H9 (cell line): ENCODE measurements at regions not wholly inside any gene's neighbourhood (a gene's known extent, or its start where the extent isn't known, plus 50 kb on each side); places are given as distances from the start of the nearest gene placed in this dataset.

Experiments
- DNase-seq: peaks from one replicate; pipeline ENCODE4 v3.0.0-alpha.2; 2017
- H2AFZ ChIP-seq: one replicate; pipeline ENCODE4 v1.6.1; 2013; ENCODE audit warnings: mild to moderate bottlenecking, low read length, control low read depth, moderate library complexity
- H2AK5ac ChIP-seq: 2 replicates; pipeline ENCODE4 v1.6.1; 2013; ENCODE audit warnings: low read length, control low read depth, mixed read lengths; ENCODE audit not compliant: insufficient read length
- H2BK120ac ChIP-seq: one replicate; pipeline ENCODE4 v1.6.1; 2013; ENCODE audit warnings: low read depth, mild to moderate bottlenecking, low read length, control low read depth, inconsistent platforms; ENCODE audit not compliant: poor library complexity, severe bottlenecking
- H2BK12ac ChIP-seq: 2 replicates; pipeline ENCODE4 v1.6.1; 2013; ENCODE audit warnings: low read length, control low read depth, mixed read lengths, low read depth; ENCODE audit not compliant: insufficient read length
- H2BK15ac ChIP-seq: 2 replicates; pipeline ENCODE4 v1.6.1; 2013; ENCODE audit warnings: low read depth, low read length, control low read depth
- H2BK20ac ChIP-seq: one replicate; pipeline ENCODE4 v1.6.1; 2013; ENCODE audit warnings: low read depth, mild to moderate bottlenecking, low read length, control low read depth, inconsistent platforms; ENCODE audit not compliant: poor library complexity, severe bottlenecking
- H2BK5ac ChIP-seq: 2 replicates; pipeline ENCODE4 v1.6.1; 2013; ENCODE audit warnings: low read length, control low read depth, mixed read lengths; ENCODE audit not compliant: insufficient read length
- H3K14ac ChIP-seq: 2 replicates; pipeline ENCODE4 v1.6.1; 2013; ENCODE audit warnings: low read length, control low read depth; ENCODE audit not compliant: insufficient read depth
- H3K18ac ChIP-seq: 2 replicates; pipeline ENCODE4 v1.6.1; 2013; ENCODE audit warnings: low read depth, mild to moderate bottlenecking, mixed read lengths, low read length, control low read depth; ENCODE audit not compliant: insufficient read length
- H3K23ac ChIP-seq: 2 replicates; pipeline ENCODE4 v1.6.1; 2013; ENCODE audit warnings: low read length, control low read depth, mixed read lengths, low read depth; ENCODE audit not compliant: insufficient read length
- H3K23me2 ChIP-seq: 2 replicates; pipeline ENCODE4 v1.6.1; 2013; ENCODE audit warnings: low read depth, mild to moderate bottlenecking, mixed read lengths, low read length, control low read depth; ENCODE audit not compliant: insufficient read length, poor library complexity, severe bottlenecking
- H3K27ac ChIP-seq: 2 replicates; pipeline ENCODE4 v1.5.1; 2013; ENCODE audit warnings: low read length, control low read depth, mixed read lengths, low read depth; ENCODE audit not compliant: insufficient read length
- H3K27me3 ChIP-seq: 2 replicates; pipeline ENCODE4 v1.6.1; 2013; ENCODE audit warnings: low read length, control low read depth, inconsistent platforms; ENCODE audit not compliant: insufficient read depth
- H3K4ac ChIP-seq: 2 replicates; pipeline ENCODE4 v1.6.1; 2013; ENCODE audit warnings: low read depth, mild to moderate bottlenecking, control low read depth, inconsistent platforms, low read length, moderate library complexity
- H3K4me1 ChIP-seq: 2 replicates; pipeline ENCODE4 v1.6.1; 2013; ENCODE audit warnings: low read length, control low read depth, inconsistent platforms; ENCODE audit not compliant: insufficient read depth
- H3K4me2 ChIP-seq: 2 replicates; pipeline ENCODE4 v1.6.1; 2013; ENCODE audit warnings: low read length, control low read depth, mixed read lengths; ENCODE audit not compliant: insufficient read length, insufficient read depth
- H3K56ac ChIP-seq: 2 replicates; pipeline ENCODE4 v1.6.1; 2013; ENCODE audit warnings: low read depth, mild to moderate bottlenecking, mixed read lengths, low read length, control low read depth; ENCODE audit not compliant: insufficient read length
- H3K79me1 ChIP-seq: 2 replicates; pipeline ENCODE4 v1.6.1; 2013; ENCODE audit warnings: low read depth, mild to moderate bottlenecking, moderate library complexity, low read length, control low read depth, inconsistent platforms; ENCODE audit not compliant: insufficient read depth, poor library complexity, severe bottlenecking
- H3K79me2 ChIP-seq: 2 replicates; pipeline ENCODE4 v1.6.1; 2013; ENCODE audit warnings: low read length, control low read depth, inconsistent platforms; ENCODE audit not compliant: insufficient read depth
- H3K9ac ChIP-seq: 2 replicates; pipeline ENCODE4 v1.6.1; 2013; ENCODE audit warnings: low read length, control low read depth, mixed read lengths; ENCODE audit not compliant: insufficient read length; ENCODE audit errors: extremely low read depth
- H3K9me3 ChIP-seq: one replicate; pipeline ENCODE4 v1.6.1; 2013; ENCODE audit warnings: low read depth, low read length, inconsistent platforms; ENCODE audit not compliant: control insufficient read depth
- H3T11ph ChIP-seq: one replicate; pipeline ENCODE4 v1.6.1; 2013; ENCODE audit warnings: mild to moderate bottlenecking, low read length, control low read depth, inconsistent platforms
- H4K20me1 ChIP-seq: one replicate; pipeline ENCODE4 v1.6.1; 2013; ENCODE audit not compliant: control insufficient read depth, insufficient read length, insufficient read depth
- H4K5ac ChIP-seq: 2 replicates; pipeline ENCODE4 v1.6.1; 2013; ENCODE audit warnings: low read depth, mild to moderate bottlenecking, mixed read lengths, low read length, control low read depth; ENCODE audit not compliant: insufficient read length
- H4K8ac ChIP-seq: replicated peaks from 2 replicates; pipeline ENCODE4 v1.6.1; 2013; ENCODE audit warnings: low read length, control low read depth, mixed read lengths, low read depth; ENCODE audit not compliant: insufficient read length
- H4K91ac ChIP-seq: 2 replicates; pipeline ENCODE4 v1.6.1; 2013; ENCODE audit warnings: low read depth, mild to moderate bottlenecking, moderate library complexity, mixed read lengths, low read length, control low read depth; ENCODE audit not compliant: insufficient read length
- H3K27ac Mint-ChIP-seq, 3 experiments: 2 replicates in 2 of 3; 3 replicates in 1 of 3; pipeline ENCODE4 v1.8.0; 2020 to 2021; ENCODE audit warnings: mixed read lengths in 3 of 3, mild to moderate bottlenecking in 1 of 3, moderate library complexity in 1 of 3
- H3K27me3 Mint-ChIP-seq: 2 replicates; pipeline ENCODE4 v1.8.0; 2021; ENCODE audit warnings: low read depth, mild to moderate bottlenecking, moderate library complexity, mixed read lengths
- H3K36me3 Mint-ChIP-seq, 3 experiments: 2 replicates in 2 of 3; 3 replicates in 1 of 3; pipeline ENCODE4 v1.8.0; 2020 to 2021; ENCODE audit warnings: low read depth in 3 of 3, mixed read lengths in 3 of 3; ENCODE audit not compliant: insufficient read depth in 1 of 3
- H3K4me1 Mint-ChIP-seq, 2 experiments: 2 replicates each; pipeline ENCODE4 v1.8.0; 2020; ENCODE audit warnings: mixed read lengths in 2 of 2
- H3K4me3 Mint-ChIP-seq, 2 experiments: 2 replicates in 1 of 2; 3 replicates in 1 of 2; pipeline ENCODE4 v1.8.0; 2020 to 2021; ENCODE audit warnings: mild to moderate bottlenecking in 2 of 2, mixed read lengths in 2 of 2, moderate library complexity in 1 of 2
- H3K9me3 Mint-ChIP-seq, 2 experiments: 2 replicates in 1 of 2; 3 replicates in 1 of 2; pipeline ENCODE4 v1.8.0; 2020; ENCODE audit warnings: mild to moderate bottlenecking in 2 of 2, mixed read lengths in 2 of 2, moderate library complexity in 1 of 2
- CTCF ChIP-seq: fragments of 200-600 bp; sonication (generic); conservative IDR thresholded peaks from 3 replicates; pipeline ENCODE4 v1.8.0; 2021; ENCODE audit warnings: antibody characterized with exemption, mild to moderate bottlenecking
- WGBS: extraction: QIAGEN DNeasy Blood & Tissue Kit; methylation state at CpG from one replicate; pipeline ENCODE4 v1.1.7; 2013; ENCODE audit warnings: missing lambda C conversion rate, low lambda C conversion rate, mixed read lengths; ENCODE audit not compliant: insufficient read length; ENCODE audit errors: extremely low coverage; 5-methylcytosine and 5-hydroxymethylcytosine counted together

- H3K56ac ChIP-seq: no peak overlapping the region
- no peak overlapping the region for H3K27ac ChIP-seq
- H3K4me2 ChIP-seq: no peak overlapping the region
- peak overlapping the region; percentile 48 for H4K8ac ChIP-seq
- Mint-ChIP-seq H3K27me3 (peaks cover 1% of the 10 kb centered on the region; the same call in 1 of the 2 replicates), H3K9me3 (no peaks in the 10 kb centered on the region), H3K36me3 (no peaks in the 10 kb centered on the region), H3K4me3 (no peak overlapping the region), H3K27ac (peak overlapping the region in 2 of 3 experiments; percentile 45 to 89; a peak in 2 of 7 replicates), H3K4me1 (peaks cover 8 to 11% of the 10 kb centered on the region in 2 experiments)
- no peak overlapping the region for H2BK120ac ChIP-seq
- TF ChIP-seq CTCF: no peak
- no peak overlapping the region for H3K9ac ChIP-seq
- no peak overlapping the region for H2BK12ac ChIP-seq
- DNase-seq: peak; percentile 12
- no peak overlapping the region for H3K18ac ChIP-seq
- no peak overlapping the region for H2BK20ac ChIP-seq
- no peak overlapping the region for H3T11ph ChIP-seq
- no peaks in the 10 kb centered on the region for H3K79me1 ChIP-seq
- no peak overlapping the region for H3K4ac ChIP-seq
- no peak overlapping the region for H3K23ac ChIP-seq
- no peak overlapping the region for H2BK5ac ChIP-seq
- no CpG with 5 or more reads among the region's 13 CpGs for WGBS
- no peak overlapping the region for H2AFZ ChIP-seq
- no peaks in the 10 kb centered on the region for H4K20me1 ChIP-seq
- 0 out of 2 replicates have a peak, but pooled peaks cover 3% of the 10 kb centered on the region for H3K4me1 ChIP-seq
- H4K91ac ChIP-seq: no peak overlapping the region
- no peak overlapping the region for H2BK15ac ChIP-seq
- no peak overlapping the region for H4K5ac ChIP-seq
- no peaks in the 10 kb centered on the region for H3K79me2 ChIP-seq
- no peaks in the 10 kb centered on the region for H3K27me3 ChIP-seq
- H2AK5ac ChIP-seq: no peak overlapping the region
- no peaks in the 10 kb centered on the region for H3K23me2 ChIP-seq
- H3K9me3 ChIP-seq: no peaks in the 10 kb centered on the region
- peak overlapping the region; percentile 67; the same call in 1 of the 2 replicates for H3K14ac ChIP-seq
These were observed 136.9 kb downstream of the CYP26B1 start for GRCh38 chr2:72010647-72011369.
